ENCODE measurements at regions not wholly inside any gene's neighbourhood (a gene's known extent, or its start where the extent isn't known, plus 50 kb on each side); places are given as distances from the start of the nearest gene placed in this dataset.

DNA sequence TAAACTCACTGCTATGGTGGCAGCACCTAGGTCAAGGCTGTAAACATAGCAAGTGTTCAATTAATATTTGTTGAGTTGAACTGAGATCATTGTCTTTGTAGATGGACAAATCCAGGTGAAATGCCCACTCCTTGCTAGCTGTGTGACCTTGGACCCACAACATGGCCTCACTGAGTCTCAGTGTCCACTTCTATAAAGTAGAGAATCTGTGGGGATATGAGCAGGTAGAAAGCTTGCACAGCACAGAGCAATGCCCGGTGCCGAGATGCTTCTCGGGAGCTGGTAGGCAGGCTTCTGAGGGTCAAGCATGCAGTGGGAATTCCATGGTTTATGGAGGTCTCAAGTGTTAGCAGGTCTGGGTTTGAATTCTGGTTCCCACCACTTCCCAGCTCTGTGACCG, 97.9 kb upstream of the SYT13 start:
- H3K4ac ChIP-seq (ENCODE audit: low read depth, low read length), result no peak overlapping the region
- H2BK20ac ChIP-seq (ENCODE audit: low read depth, low read length, poor library complexity, severe bottlenecking), result no peak overlapping the region
- no peak overlapping the region for H3K9ac ChIP-seq (ENCODE audit: extremely low read depth, insufficient read length, low read length)
- H3K56ac ChIP-seq (ENCODE audit: insufficient read length, low read depth, low read length), result no peak overlapping the region
- no peak overlapping the region for H3K27ac Mint-ChIP-seq
- H3T11ph ChIP-seq (ENCODE audit: low read length), result no peak overlapping the region
- H3K9me3 ChIP-seq (ENCODE audit: control insufficient read depth, low read depth, low read length), result no peaks in the 10 kb centered on the region
- H3K18ac ChIP-seq (ENCODE audit: insufficient read length, low read depth, low read length), result no peak overlapping the region
- H3K9me3 Mint-ChIP-seq, result no peaks in the 10 kb centered on the region; a peak in 1 of 5 replicates
- no peak overlapping the region for H2BK5ac ChIP-seq (ENCODE audit: insufficient read length, low read length)
- H3K4me2 ChIP-seq (ENCODE audit: insufficient read depth, insufficient read length, low read length), result no peak overlapping the region
- no peaks in the 10 kb centered on the region for H4K20me1 ChIP-seq (ENCODE audit: control insufficient read depth, insufficient read depth, insufficient read length)
- H2BK120ac ChIP-seq (ENCODE audit: low read depth, low read length, poor library complexity, severe bottlenecking), result no peak overlapping the region
- WGBS (ENCODE audit: extremely low coverage, insufficient read length, low lambda C conversion rate), result no CpG with 5 or more reads among the region's 4 CpGs
- H3K23me2 ChIP-seq (ENCODE audit: insufficient read length, low read depth, low read length, poor library complexity, severe bottlenecking), result no peaks in the 10 kb centered on the region
- no peaks in the 10 kb centered on the region for H3K79me2 ChIP-seq (ENCODE audit: insufficient read depth, low read length)
- H2AFZ ChIP-seq (ENCODE audit: low read length), result no peak overlapping the region
- no peaks in the 10 kb centered on the region for H3K79me1 ChIP-seq (ENCODE audit: insufficient read depth, low read depth, low read length, poor library complexity, severe bottlenecking)
- DNase-seq, result no peak
- peaks cover 6% of the 10 kb centered on the region for H3K27me3 Mint-ChIP-seq (ENCODE audit: low read depth)
- H3K23ac ChIP-seq (ENCODE audit: insufficient read length, low read depth, low read length), result no peak overlapping the region
- H2BK12ac ChIP-seq (ENCODE audit: insufficient read length, low read depth, low read length), result no peak overlapping the region
- peaks cover 3 to 11% of the 10 kb centered on the region in 2 experiments; a peak in 3 of 4 replicates for H3K4me1 Mint-ChIP-seq
- no peak overlapping the region; a peak in 1 of 5 replicates for H3K4me3 Mint-ChIP-seq
- H3K27ac ChIP-seq (ENCODE audit: insufficient read length, low read depth, low read length), result no peak overlapping the region
- no peak overlapping the region for H3K14ac ChIP-seq (ENCODE audit: insufficient read depth, low read length)
- H3K36me3 Mint-ChIP-seq (ENCODE audit: insufficient read depth in 1 of 3, low read depth in 3 of 3), result no peaks in the 10 kb centered on the region
- H4K91ac ChIP-seq (ENCODE audit: insufficient read length, low read depth, low read length), result no peak overlapping the region
- H2BK15ac ChIP-seq (ENCODE audit: low read depth, low read length), result no peak overlapping the region
- H4K8ac ChIP-seq (replicated peaks; ENCODE audit: insufficient read length, low read depth, low read length), result no peak overlapping the region
- H4K5ac ChIP-seq (ENCODE audit: insufficient read length, low read depth, low read length), result no peak overlapping the region
- no peaks in the 10 kb centered on the region; the same call in 1 of the 2 replicates for H3K4me1 ChIP-seq (ENCODE audit: insufficient read depth, low read length)
- TF ChIP-seq, protein P1, sequence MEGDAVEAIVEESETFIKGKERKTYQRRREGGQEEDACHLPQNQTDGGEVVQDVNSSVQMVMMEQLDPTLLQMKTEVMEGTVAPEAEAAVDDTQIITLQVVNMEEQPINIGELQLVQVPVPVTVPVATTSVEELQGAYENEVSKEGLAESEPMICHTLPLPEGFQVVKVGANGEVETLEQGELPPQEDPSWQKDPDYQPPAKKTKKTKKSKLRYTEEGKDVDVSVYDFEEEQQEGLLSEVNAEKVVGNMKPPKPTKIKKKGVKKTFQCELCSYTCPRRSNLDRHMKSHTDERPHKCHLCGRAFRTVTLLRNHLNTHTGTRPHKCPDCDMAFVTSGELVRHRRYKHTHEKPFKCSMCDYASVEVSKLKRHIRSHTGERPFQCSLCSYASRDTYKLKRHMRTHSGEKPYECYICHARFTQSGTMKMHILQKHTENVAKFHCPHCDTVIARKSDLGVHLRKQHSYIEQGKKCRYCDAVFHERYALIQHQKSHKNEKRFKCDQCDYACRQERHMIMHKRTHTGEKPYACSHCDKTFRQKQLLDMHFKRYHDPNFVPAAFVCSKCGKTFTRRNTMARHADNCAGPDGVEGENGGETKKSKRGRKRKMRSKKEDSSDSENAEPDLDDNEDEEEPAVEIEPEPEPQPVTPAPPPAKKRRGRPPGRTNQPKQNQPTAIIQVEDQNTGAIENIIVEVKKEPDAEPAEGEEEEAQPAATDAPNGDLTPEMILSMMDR (conservative IDR thresholded peaks at IDR 0.05), result no peak
- H3K27me3 ChIP-seq (ENCODE audit: insufficient read depth, low read length), result no peaks in the 10 kb centered on the region; the same call in 1 of the 2 replicates
- no peak overlapping the region for H2AK5ac ChIP-seq (ENCODE audit: insufficient read length, low read length)

All from H9 (cell line).